Ascending aorta (tissue), 2 donors: ENCODE measurements at regions not wholly inside any gene's neighbourhood (a gene's known extent, or its start where the extent isn't known, plus 50 kb on each side); places are given as distances from the start of the nearest gene placed in this dataset.

Experiments used
- DNase-seq, 2 donors: peaks; one replicate each; pipeline ENCODE4 v3.0.0-alpha.2; 2019; ENCODE audit warnings: low spot score in 2 of 2
- H3K27ac ChIP-seq, 2 donors: fragments of 200-600 bp; sonication (generic); one replicate each; pipeline ENCODE4 v1.5.1; 2016 to 2017; ENCODE audit warnings: mild to moderate bottlenecking in 1 of 2
- H3K27me3 ChIP-seq: fragments of 200-600 bp; sonication (generic); one replicate; pipeline ENCODE4 v1.5.1; 2017
- H3K36me3 ChIP-seq, 2 donors: fragments of 200-600 bp; sonication (generic); one replicate each; pipeline ENCODE4 v1.5.1; 2016
- H3K4me1 ChIP-seq, 2 donors: fragments of 200-600 bp; sonication (generic); one replicate each; pipeline ENCODE4 v1.5.1; 2016 to 2017; ENCODE audit warnings: mild to moderate bottlenecking in 1 of 2
- H3K4me3 ChIP-seq, 2 donors: fragments of 200-600 bp; sonication (generic); one replicate each; pipeline ENCODE4 v1.5.1; 2016 to 2017; ENCODE audit warnings: mild to moderate bottlenecking in 1 of 2
- H3K9me3 ChIP-seq, 2 donors: fragments of 200-600 bp; sonication (generic); one replicate each; pipeline ENCODE4 v1.5.1; 2016
- CTCF ChIP-seq, 3 experiments: fragments of 200-600 bp in 2 of 3; fragments of 450-650 bp in 1 of 3; sonication (generic) in 2 of 3; IDR thresholded peaks; one replicate each; pipeline ENCODE4 v1.5.1; 2016 to 2019; ENCODE audit warnings: antibody characterized with exemption in 3 of 3, mild to moderate bottlenecking in 1 of 3, moderate library complexity in 1 of 3
- intact Hi-C: fragments of 100-400 bp; cut with DNase I; formaldehyde crosslinking; loops from one replicate; pipeline ENCODE4 v1.15.1; 2023

- no peak for DNase-seq
- intact Hi-C loops = no loop called here
- no peak overlapping the region for H3K27ac ChIP-seq
- H3K4me3 ChIP-seq = no peak overlapping the region
- no peaks in the 10 kb centered on the region for H3K36me3 ChIP-seq
- no peaks in the 10 kb centered on the region for H3K4me1 ChIP-seq
- no peak for TF ChIP-seq CTCF (IDR thresholded peaks at IDR 0.05)
- no peaks in the 10 kb centered on the region for H3K9me3 ChIP-seq
- no peaks in the 10 kb centered on the region for H3K27me3 ChIP-seq
Observed at GRCh38 chr4:136829280-136829679, 703.0 kb downstream of the PCDH18 start.

GRCh38 chr4:136823020-136823419, 709.3 kb downstream of the PCDH18 start:
- Histone ChIP-seq H3K4me3 (no peak overlapping the region), H3K27ac (no peak overlapping the region), H3K4me1 (no peaks in the 10 kb centered on the region), H3K9me3 (no peaks in the 10 kb centered on the region), H3K36me3 (no peaks in the 10 kb centered on the region), H3K27me3 (no peaks in the 10 kb centered on the region)
- no peak for DNase-seq
- intact Hi-C loops = no loop called here
- TF ChIP-seq CTCF (IDR thresholded peaks at IDR 0.05) = no peak

GRCh38 chr4:136818811-136819330, 713.4 kb downstream of the PCDH18 start:
- Histone ChIP-seq H3K27me3 (no peaks in the 10 kb centered on the region), H3K9me3 (no peaks in the 10 kb centered on the region), H3K36me3 (no peaks in the 10 kb centered on the region), H3K27ac (no peak overlapping the region), H3K4me1 (no peaks in the 10 kb centered on the region), H3K4me3 (no peak overlapping the region)
- intact Hi-C loops = no loop called here
- DNase-seq = no peak
- TF ChIP-seq CTCF (IDR thresholded peaks at IDR 0.05) = no peak

- Histone ChIP-seq H3K27ac (no peak overlapping the region), H3K4me1 (no peaks in the 10 kb centered on the region), H3K27me3 (no peaks in the 10 kb centered on the region), H3K36me3 (no peaks in the 10 kb centered on the region), H3K9me3 (no peaks in the 10 kb centered on the region), H3K4me3 (no peak overlapping the region)
- no peak for DNase-seq
- TF ChIP-seq CTCF (IDR thresholded peaks at IDR 0.05) = no peak
- intact Hi-C loops = no loop called here
Observed at GRCh38 chr4:136812100-136812880, 720.0 kb downstream of the PCDH18 start.

GRCh38 chr4:136811496-136812077, 720.7 kb downstream of the PCDH18 start:
- no peak overlapping the region for H3K4me3 ChIP-seq
- no peak overlapping the region for H3K27ac ChIP-seq
- TF ChIP-seq CTCF (IDR thresholded peaks at IDR 0.05) = no peak

More at GRCh38 chr4:136811496-136812077, 720.7 kb downstream of the PCDH18 start:
- no peaks in the 10 kb centered on the region for H3K27me3 ChIP-seq
- no peaks in the 10 kb centered on the region for H3K4me1 ChIP-seq
- no peak for DNase-seq
- intact Hi-C loops = no loop called here
- H3K36me3 ChIP-seq = no peaks in the 10 kb centered on the region
- H3K9me3 ChIP-seq = no peaks in the 10 kb centered on the region
